Adrenal gland (tissue), 9 donors: ENCODE measurements at regions not wholly inside any gene's neighbourhood (a gene's known extent, or its start where the extent isn't known, plus 50 kb on each side); places are given as distances from the start of the nearest gene placed in this dataset.

Experiments
- DNase-seq, 7 donors: peaks; one replicate each; pipeline ENCODE4 v3.0.0-alpha.2; 2019 to 2020
- H3K27ac ChIP-seq, 5 donors: fragments of 200-600 bp; sonication (generic) in 4 of 5; 1 replicate in 3 of 5; 2 replicates in 2 of 5; pipeline versions ENCODE4 v1.5.1 to v1.8.0; 2016 to 2020; ENCODE audit warnings: mild to moderate bottlenecking in 1 of 5
- H3K27me3 ChIP-seq: fragments of 200-600 bp; 2 replicates; pipeline ENCODE4 v1.8.0; 2021
- H3K36me3 ChIP-seq, 2 donors: fragments of 200-600 bp; replicated peaks in 1 of 2; 1 replicate in 1 of 2; 2 replicates in 1 of 2; pipeline versions ENCODE4 v1.5.1 to v1.8.0; 2018 to 2022
- H3K4me1 ChIP-seq, 2 donors: fragments of 200-600 bp; replicated peaks in 1 of 2; 1 replicate in 1 of 2; 2 replicates in 1 of 2; pipeline versions ENCODE4 v1.5.1 to v1.8.0; 2018 to 2021
- H3K4me3 ChIP-seq, 4 donors: fragments of 200-600 bp; sonication (generic) in 3 of 4; one replicate each; pipeline ENCODE4 v1.5.1; 2016 to 2018
- H3K9me3 ChIP-seq, 3 donors: fragments of 200-600 bp; sonication (generic) in 1 of 3; replicated peaks in 1 of 3; 1 replicate in 2 of 3; 2 replicates in 1 of 3; pipeline versions ENCODE4 v1.5.1 to v1.8.0; 2016 to 2021
- POLR2A ChIP-seq, 2 donors: fragments of 450-650 bp; IDR thresholded peaks; one replicate each; pipeline ENCODE4 v1.6.1; 2017; ENCODE audit warnings: antibody characterized with exemption in 2 of 2, mild to moderate bottlenecking in 2 of 2, moderate library complexity in 1 of 2
- WGBS, 4 donors: extraction: QIAGEN DNeasy Blood & Tissue Kit in 2 of 4; methylation state at CpG; one replicate each; pipeline versions ENCODE4 v1.1.5 to v1.1.7; 2013 to 2017; 5-methylcytosine and 5-hydroxymethylcytosine counted together
- intact Hi-C, 2 donors: fragments of 100-400 bp; cut with DNase I; formaldehyde crosslinking; loops; one replicate each; pipeline versions ENCODE4 v1.14.1 to v1.15.0; 2022 to 2023
- TF ChIP-seq, protein P1 (sequence below), 6 experiments: fragments of 450-650 bp in 4 of 6; fragments of 200-600 bp in 2 of 6; sonication (generic) in 1 of 6; IDR thresholded peaks; 1 replicate in 5 of 6; 2 replicates in 1 of 6; pipeline versions ENCODE4 v1.5.1 to v1.8.0; 2016 to 2021; ENCODE audit warnings: antibody characterized with exemption in 6 of 6, mild to moderate bottlenecking in 2 of 6, moderate library complexity in 1 of 6
- donor health status: healthy with polysubstance abuse.
- donor health status: Bipolar disorder and iron deficiency.
- donor health status: DM: yes; HTN: yes; CAD: no.
- donor health status: DM: no; HTN: no; CAD: no.
- donor health status: DM: no; HTN: no; CAD: no.

- Histone ChIP-seq H3K9me3 (no peaks in the 10 kb centered on the region), H3K4me3 (no peak overlapping the region), H3K4me1 (no peaks in the 10 kb centered on the region), H3K27ac (no peak overlapping the region), H3K27me3 (no peaks in the 10 kb centered on the region), H3K36me3 (no peaks in the 10 kb centered on the region)
- DNase-seq = no peak
- 50 to 70% (median 66%) methylated on average over 6 to 7 of the region's 7 CpGs for WGBS, 4 donors
- TF ChIP-seq, protein P1, sequence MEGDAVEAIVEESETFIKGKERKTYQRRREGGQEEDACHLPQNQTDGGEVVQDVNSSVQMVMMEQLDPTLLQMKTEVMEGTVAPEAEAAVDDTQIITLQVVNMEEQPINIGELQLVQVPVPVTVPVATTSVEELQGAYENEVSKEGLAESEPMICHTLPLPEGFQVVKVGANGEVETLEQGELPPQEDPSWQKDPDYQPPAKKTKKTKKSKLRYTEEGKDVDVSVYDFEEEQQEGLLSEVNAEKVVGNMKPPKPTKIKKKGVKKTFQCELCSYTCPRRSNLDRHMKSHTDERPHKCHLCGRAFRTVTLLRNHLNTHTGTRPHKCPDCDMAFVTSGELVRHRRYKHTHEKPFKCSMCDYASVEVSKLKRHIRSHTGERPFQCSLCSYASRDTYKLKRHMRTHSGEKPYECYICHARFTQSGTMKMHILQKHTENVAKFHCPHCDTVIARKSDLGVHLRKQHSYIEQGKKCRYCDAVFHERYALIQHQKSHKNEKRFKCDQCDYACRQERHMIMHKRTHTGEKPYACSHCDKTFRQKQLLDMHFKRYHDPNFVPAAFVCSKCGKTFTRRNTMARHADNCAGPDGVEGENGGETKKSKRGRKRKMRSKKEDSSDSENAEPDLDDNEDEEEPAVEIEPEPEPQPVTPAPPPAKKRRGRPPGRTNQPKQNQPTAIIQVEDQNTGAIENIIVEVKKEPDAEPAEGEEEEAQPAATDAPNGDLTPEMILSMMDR (IDR thresholded peaks at IDR 0.05) = no peak
- TF ChIP-seq POLR2A (IDR thresholded peaks at IDR 0.05) = no peak
- intact Hi-C loops = no loop called here
Observed at GRCh38 chr6:168923171-168923570, 330.5 kb downstream of the THBS2 start.

- no peaks in the 10 kb centered on the region for H3K4me1 ChIP-seq
- 89 to 92% (median 90%) methylated on average over 7 of the region's 7 CpGs for WGBS, 4 donors
- no peaks in the 10 kb centered on the region for H3K9me3 ChIP-seq
- H3K27ac ChIP-seq = no peak overlapping the region
- TF ChIP-seq, protein P1 (IDR thresholded peaks at IDR 0.05) = no peak
- TF ChIP-seq POLR2A (IDR thresholded peaks at IDR 0.05) = no peak
- H3K27me3 ChIP-seq = no peaks in the 10 kb centered on the region
- intact Hi-C loops = no loop called here
- no peaks in the 10 kb centered on the region for H3K36me3 ChIP-seq
- DNase-seq = no peak
- no peak overlapping the region for H3K4me3 ChIP-seq
Observed at GRCh38 chr6:168922436-168922835, 331.2 kb downstream of the THBS2 start.

GRCh38 chr6:168920289-168920688 is 333.4 kb downstream of the THBS2 start:
- no peak for DNase-seq
- Histone ChIP-seq H3K36me3 (no peaks in the 10 kb centered on the region), H3K27ac (no peak overlapping the region), H3K9me3 (no peaks in the 10 kb centered on the region), H3K4me1 (no peaks in the 10 kb centered on the region), H3K4me3 (no peak overlapping the region), H3K27me3 (no peaks in the 10 kb centered on the region)
- WGBS, 4 donors = 65 to 79% (median 76%) methylated on average over 8 of the region's 8 CpGs
- TF ChIP-seq, protein P1 (IDR thresholded peaks at IDR 0.05) = no peak
- no peak for TF ChIP-seq POLR2A (IDR thresholded peaks at IDR 0.05)
- intact Hi-C loops = no loop called here

DNA sequence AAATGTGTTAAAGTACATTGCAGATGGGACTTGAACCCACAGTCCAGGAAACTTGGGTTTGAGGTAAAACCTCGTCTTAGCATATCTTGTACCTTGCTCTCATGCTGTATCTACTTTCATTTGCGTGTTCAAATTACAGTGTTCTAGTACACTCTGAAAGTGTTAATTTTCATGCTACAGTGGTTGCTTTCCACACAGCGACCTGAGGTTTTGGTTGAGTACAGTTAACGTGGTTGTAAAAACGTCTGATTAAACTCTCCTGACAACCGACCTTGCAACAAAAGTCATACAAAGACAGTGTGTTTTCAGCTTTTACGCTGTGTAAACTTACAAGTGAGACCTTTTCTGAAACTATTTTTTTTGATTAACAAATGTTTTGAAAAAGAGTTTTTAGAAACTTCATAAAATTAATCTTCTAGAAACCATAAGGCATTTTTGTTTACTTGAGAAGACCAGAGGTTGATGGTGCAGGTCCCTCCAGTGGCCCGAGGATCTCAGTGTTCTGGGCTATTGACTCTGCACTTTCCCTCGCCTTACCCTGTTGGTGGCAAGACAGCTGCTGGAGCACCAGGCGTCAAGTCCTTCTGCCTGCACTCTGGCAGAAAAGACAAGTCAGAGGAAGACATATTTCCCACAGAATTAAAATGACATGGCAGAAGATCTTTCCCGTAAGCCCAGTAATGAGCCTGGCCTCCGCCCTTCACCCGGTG is 334.0 kb downstream of the THBS2 start:
- H3K27me3 ChIP-seq = no peaks in the 10 kb centered on the region
- no peak overlapping the region for H3K27ac ChIP-seq
- H3K4me1 ChIP-seq = no peaks in the 10 kb centered on the region
- no peaks in the 10 kb centered on the region for H3K9me3 ChIP-seq
- intact Hi-C loops = no loop called here
- no peak overlapping the region for H3K4me3 ChIP-seq
- 69 to 77% (median 72%) methylated on average over 13 of the region's 13 CpGs for WGBS, 4 donors
- DNase-seq = no peak
- H3K36me3 ChIP-seq = no peaks in the 10 kb centered on the region
- TF ChIP-seq, protein P1 (IDR thresholded peaks at IDR 0.05) = no peak
- no peak for TF ChIP-seq POLR2A (IDR thresholded peaks at IDR 0.05)
